GM23338 (cell line): ENCODE measurements at regions not wholly inside any gene's neighbourhood (a gene's known extent, or its start where the extent isn't known, plus 50 kb on each side); places are given as distances from the start of the nearest gene placed in this dataset.

Experiments
- ATAC-seq: fragments of 200-7000 bp; cut with Tn5 transposase; 3 replicates; pipeline ENCODE4 v1.9.1; 2020
- DNase-seq: peaks from one replicate; pipeline ENCODE4 v3.0.0-alpha.2; 2015; ENCODE audit warnings: low spot score
- H2AFZ ChIP-seq: fragments of 200-600 bp; sonication (generic); 2 replicates; pipeline ENCODE4 v1.8.0; 2016; ENCODE audit warnings: antibody characterized with exemption, mild to moderate bottlenecking, moderate library complexity
- H3F3A ChIP-seq: fragments of 200-600 bp; sonication (generic); replicated peaks from 2 replicates; pipeline ENCODE4 v1.8.0; 2017; ENCODE audit warnings: antibody characterized with exemption, mixed run types, low read depth
- H3K27ac ChIP-seq: fragments of 200-600 bp; sonication (generic); 2 replicates; pipeline ENCODE4 v1.6.1; 2016; ENCODE audit warnings: low read depth
- H3K27me3 ChIP-seq: fragments of 200-600 bp; sonication (generic); 2 replicates; pipeline ENCODE4 v1.8.0; 2016; ENCODE audit warnings: mild to moderate bottlenecking, mixed run types, moderate library complexity; ENCODE audit not compliant: insufficient read depth
- H3K36me3 ChIP-seq: fragments of 200-600 bp; sonication (generic); 2 replicates; pipeline ENCODE4 v1.8.0; 2016; ENCODE audit warnings: mild to moderate bottlenecking; ENCODE audit not compliant: insufficient read depth
- H3K4me1 ChIP-seq: fragments of 200-600 bp; sonication (generic); 2 replicates; pipeline ENCODE4 v1.8.0; 2016; ENCODE audit warnings: mild to moderate bottlenecking, moderate library complexity; ENCODE audit not compliant: insufficient read depth
- H3K4me2 ChIP-seq: fragments of 200-600 bp; sonication (generic); 2 replicates; pipeline ENCODE4 v1.7.1; 2017; ENCODE audit warnings: mixed run types
- H3K4me3 ChIP-seq: fragments of 200-600 bp; sonication (generic); 2 replicates; pipeline ENCODE4 v1.6.1; 2016; ENCODE audit warnings: mixed run types
- H3K79me2 ChIP-seq: fragments of 200-600 bp; sonication (generic); replicated peaks from 2 replicates; pipeline ENCODE4 v1.8.0; 2017; ENCODE audit warnings: mild to moderate bottlenecking; ENCODE audit not compliant: insufficient read depth
- H3K9me2 ChIP-seq: fragments of 200-600 bp; sonication (generic); 2 replicates; pipeline ENCODE4 v1.8.0; 2017; ENCODE audit not compliant: insufficient read depth
- H4K20me1 ChIP-seq: fragments of 200-600 bp; sonication (generic); replicated peaks from 2 replicates; pipeline ENCODE4 v1.8.0; 2017; ENCODE audit warnings: mild to moderate bottlenecking; ENCODE audit not compliant: insufficient read depth
- H3K27ac Mint-ChIP-seq: 2 replicates; pipeline ENCODE4 v1.8.0; 2020; ENCODE audit warnings: inconsistent platforms, mild to moderate bottlenecking, moderate library complexity, mixed read lengths
- H3K27me3 Mint-ChIP-seq: 3 replicates; pipeline ENCODE4 v1.8.0; 2022; ENCODE audit warnings: low read depth, mild to moderate bottlenecking, moderate library complexity, mixed read lengths, inconsistent platforms; ENCODE audit not compliant: insufficient read depth, poor library complexity
- H3K36me3 Mint-ChIP-seq: 3 replicates; pipeline ENCODE4 v1.8.0; 2021; ENCODE audit warnings: low read depth, mild to moderate bottlenecking, inconsistent platforms, moderate library complexity, mixed read lengths
- H3K4me1 Mint-ChIP-seq: 3 replicates; pipeline ENCODE4 v1.8.0; 2020; ENCODE audit warnings: mild to moderate bottlenecking, inconsistent platforms, mixed read lengths
- H3K4me3 Mint-ChIP-seq: 3 replicates; pipeline ENCODE4 v1.8.0; 2021; ENCODE audit warnings: moderate library complexity, mild to moderate bottlenecking, inconsistent platforms, mixed read lengths
- H3K9me3 Mint-ChIP-seq: 3 replicates; pipeline ENCODE4 v1.8.0; 2020; ENCODE audit warnings: moderate library complexity, mild to moderate bottlenecking, inconsistent platforms, mixed read lengths
- CREB1 ChIP-seq: fragments of 250-450 bp; sonication (Bioruptor Pico); IDR thresholded peaks from 2 replicates; pipeline ENCODE4 v1.5.0; 2020; ENCODE audit warnings: low read depth, mild to moderate bottlenecking, moderate library complexity
- EZH2 ChIP-seq: fragments of 200-600 bp; sonication (generic); IDR thresholded peaks from one replicate; pipeline ENCODE4 v1.8.0; 2017; ENCODE audit warnings: antibody characterized with exemption, mild to moderate bottlenecking, low read depth; ENCODE audit not compliant: unreplicated experiment
- EZH2phosphoT487 ChIP-seq: fragments of 200-600 bp; sonication (generic); IDR thresholded peaks from one replicate; pipeline ENCODE4 v1.8.1; 2018; ENCODE audit warnings: antibody characterized with exemption; ENCODE audit not compliant: unreplicated experiment
- JUNB ChIP-seq: IDR thresholded peaks from one replicate; pipeline ENCODE4 v1.6.1; 2016; ENCODE audit warnings: antibody characterized with exemption; ENCODE audit not compliant: unreplicated experiment
- NANOG ChIP-seq: IDR thresholded peaks from 2 replicates; pipeline ENCODE4 v1.6.1; 2016; ENCODE audit warnings: antibody characterized with exemption, borderline replicate concordance
- POLR2AphosphoS5 ChIP-seq: IDR thresholded peaks from 2 replicates; pipeline ENCODE4 v1.6.1; 2016; ENCODE audit warnings: antibody characterized with exemption, low read depth
- STAT1 ChIP-seq: IDR thresholded peaks from one replicate; pipeline ENCODE4 v1.6.1; 2016; ENCODE audit warnings: antibody characterized with exemption; ENCODE audit not compliant: unreplicated experiment
- ZNF114 ChIP-seq: fragments of 250-450 bp; sonication (Bioruptor Pico); IDR thresholded peaks from 2 replicates; pipeline ENCODE4 v1.5.0; 2020; ENCODE audit warnings: mild to moderate bottlenecking, moderate library complexity
- ZNF331 ChIP-seq: fragments of 250-450 bp; sonication (Bioruptor Pico); IDR thresholded peaks from 2 replicates; pipeline ENCODE4 v1.5.0; 2020; ENCODE audit warnings: low read depth, mild to moderate bottlenecking, moderate library complexity
- TF ChIP-seq, protein P1 (sequence below), 2 experiments: fragments of 200-600 bp in 1 of 2; sonication (generic) in 1 of 2; conservative IDR thresholded peaks; 2 replicates each; pipeline versions ENCODE4 v1.5.1 to v1.6.1; 2016 to 2017; ENCODE audit warnings: antibody characterized with exemption in 2 of 2, low read depth in 2 of 2, mild to moderate bottlenecking in 2 of 2, moderate library complexity in 1 of 2
- TF ChIP-seq, protein P2 (sequence below): fragments of 250-450 bp; sonication (Bioruptor Pico); IDR thresholded peaks from 2 replicates; pipeline ENCODE4 v1.5.0; 2020; ENCODE audit warnings: mild to moderate bottlenecking, moderate library complexity
- TF ChIP-seq, protein P3 (sequence below): IDR thresholded peaks from 2 replicates; pipeline ENCODE4 v1.6.1; 2016; ENCODE audit warnings: antibody characterized with exemption
- TF ChIP-seq, protein P4 (sequence below): IDR thresholded peaks from one replicate; pipeline ENCODE4 v1.6.1; 2018; ENCODE audit warnings: antibody characterized with exemption; ENCODE audit not compliant: unreplicated experiment

DNA sequence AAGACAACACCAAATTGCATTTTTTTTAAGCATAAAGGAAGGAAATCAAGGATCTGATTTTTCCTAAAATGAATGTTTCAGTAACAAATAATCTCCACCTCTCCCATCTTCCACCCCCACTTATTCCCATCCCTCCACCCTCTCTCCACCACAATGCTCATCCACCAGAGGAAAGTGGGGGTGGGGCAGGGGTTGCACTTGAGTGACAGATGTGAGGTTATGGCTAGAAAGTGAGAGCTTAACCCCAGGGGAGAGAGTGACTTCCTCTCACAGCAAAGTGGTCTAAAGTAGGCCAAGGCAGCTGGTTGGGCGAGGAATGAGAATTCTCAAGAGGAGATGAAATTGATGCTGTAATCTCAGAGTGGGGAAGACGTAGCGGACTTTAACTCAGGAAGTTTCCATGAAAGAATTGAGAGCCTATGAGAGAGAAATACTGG lies 104.7 kb downstream of the HNRNPLL start:
- DNase-seq (no peak), ATAC-seq (peak; percentile 21; the same call in 2 of the 3 replicates)
- no peak overlapping the region for H3K27ac ChIP-seq
- no peaks in the 10 kb centered on the region for H3F3A ChIP-seq
- H3K79me2 ChIP-seq: no peaks in the 10 kb centered on the region
- H3K4me2 ChIP-seq: no peak overlapping the region
- H3K4me1 Mint-ChIP-seq: peaks cover 21% of the 10 kb centered on the region
- H3K4me3 ChIP-seq: no peak overlapping the region
- H3K9me3 Mint-ChIP-seq: peaks cover 17% of the 10 kb centered on the region
- no peaks in the 10 kb centered on the region for H3K36me3 ChIP-seq
- no peaks in the 10 kb centered on the region for H3K9me2 ChIP-seq
- H3K4me3 Mint-ChIP-seq: no peak overlapping the region
- no peak overlapping the region for H3K27ac Mint-ChIP-seq
- peak overlapping the region; percentile 38; the same call in 1 of the 2 replicates for H2AFZ ChIP-seq
- H3K4me1 ChIP-seq: peaks cover 7% of the 10 kb centered on the region
- H4K20me1 ChIP-seq: no peaks in the 10 kb centered on the region
- H3K27me3 Mint-ChIP-seq: peaks cover 13% of the 10 kb centered on the region
- H3K27me3 ChIP-seq: no peaks in the 10 kb centered on the region
- TF ChIP-seq STAT1: no peak
- TF ChIP-seq, protein P1, sequence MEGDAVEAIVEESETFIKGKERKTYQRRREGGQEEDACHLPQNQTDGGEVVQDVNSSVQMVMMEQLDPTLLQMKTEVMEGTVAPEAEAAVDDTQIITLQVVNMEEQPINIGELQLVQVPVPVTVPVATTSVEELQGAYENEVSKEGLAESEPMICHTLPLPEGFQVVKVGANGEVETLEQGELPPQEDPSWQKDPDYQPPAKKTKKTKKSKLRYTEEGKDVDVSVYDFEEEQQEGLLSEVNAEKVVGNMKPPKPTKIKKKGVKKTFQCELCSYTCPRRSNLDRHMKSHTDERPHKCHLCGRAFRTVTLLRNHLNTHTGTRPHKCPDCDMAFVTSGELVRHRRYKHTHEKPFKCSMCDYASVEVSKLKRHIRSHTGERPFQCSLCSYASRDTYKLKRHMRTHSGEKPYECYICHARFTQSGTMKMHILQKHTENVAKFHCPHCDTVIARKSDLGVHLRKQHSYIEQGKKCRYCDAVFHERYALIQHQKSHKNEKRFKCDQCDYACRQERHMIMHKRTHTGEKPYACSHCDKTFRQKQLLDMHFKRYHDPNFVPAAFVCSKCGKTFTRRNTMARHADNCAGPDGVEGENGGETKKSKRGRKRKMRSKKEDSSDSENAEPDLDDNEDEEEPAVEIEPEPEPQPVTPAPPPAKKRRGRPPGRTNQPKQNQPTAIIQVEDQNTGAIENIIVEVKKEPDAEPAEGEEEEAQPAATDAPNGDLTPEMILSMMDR (conservative IDR thresholded peaks at IDR 0.05; ENCODE audit: low read depth in 2 of 2): no peak
- no peak for TF ChIP-seq NANOG
- TF ChIP-seq JUNB: no peak
- TF ChIP-seq EZH2: no peak
- TF ChIP-seq POLR2AphosphoS5: no peak
- TF ChIP-seq, protein P2, sequence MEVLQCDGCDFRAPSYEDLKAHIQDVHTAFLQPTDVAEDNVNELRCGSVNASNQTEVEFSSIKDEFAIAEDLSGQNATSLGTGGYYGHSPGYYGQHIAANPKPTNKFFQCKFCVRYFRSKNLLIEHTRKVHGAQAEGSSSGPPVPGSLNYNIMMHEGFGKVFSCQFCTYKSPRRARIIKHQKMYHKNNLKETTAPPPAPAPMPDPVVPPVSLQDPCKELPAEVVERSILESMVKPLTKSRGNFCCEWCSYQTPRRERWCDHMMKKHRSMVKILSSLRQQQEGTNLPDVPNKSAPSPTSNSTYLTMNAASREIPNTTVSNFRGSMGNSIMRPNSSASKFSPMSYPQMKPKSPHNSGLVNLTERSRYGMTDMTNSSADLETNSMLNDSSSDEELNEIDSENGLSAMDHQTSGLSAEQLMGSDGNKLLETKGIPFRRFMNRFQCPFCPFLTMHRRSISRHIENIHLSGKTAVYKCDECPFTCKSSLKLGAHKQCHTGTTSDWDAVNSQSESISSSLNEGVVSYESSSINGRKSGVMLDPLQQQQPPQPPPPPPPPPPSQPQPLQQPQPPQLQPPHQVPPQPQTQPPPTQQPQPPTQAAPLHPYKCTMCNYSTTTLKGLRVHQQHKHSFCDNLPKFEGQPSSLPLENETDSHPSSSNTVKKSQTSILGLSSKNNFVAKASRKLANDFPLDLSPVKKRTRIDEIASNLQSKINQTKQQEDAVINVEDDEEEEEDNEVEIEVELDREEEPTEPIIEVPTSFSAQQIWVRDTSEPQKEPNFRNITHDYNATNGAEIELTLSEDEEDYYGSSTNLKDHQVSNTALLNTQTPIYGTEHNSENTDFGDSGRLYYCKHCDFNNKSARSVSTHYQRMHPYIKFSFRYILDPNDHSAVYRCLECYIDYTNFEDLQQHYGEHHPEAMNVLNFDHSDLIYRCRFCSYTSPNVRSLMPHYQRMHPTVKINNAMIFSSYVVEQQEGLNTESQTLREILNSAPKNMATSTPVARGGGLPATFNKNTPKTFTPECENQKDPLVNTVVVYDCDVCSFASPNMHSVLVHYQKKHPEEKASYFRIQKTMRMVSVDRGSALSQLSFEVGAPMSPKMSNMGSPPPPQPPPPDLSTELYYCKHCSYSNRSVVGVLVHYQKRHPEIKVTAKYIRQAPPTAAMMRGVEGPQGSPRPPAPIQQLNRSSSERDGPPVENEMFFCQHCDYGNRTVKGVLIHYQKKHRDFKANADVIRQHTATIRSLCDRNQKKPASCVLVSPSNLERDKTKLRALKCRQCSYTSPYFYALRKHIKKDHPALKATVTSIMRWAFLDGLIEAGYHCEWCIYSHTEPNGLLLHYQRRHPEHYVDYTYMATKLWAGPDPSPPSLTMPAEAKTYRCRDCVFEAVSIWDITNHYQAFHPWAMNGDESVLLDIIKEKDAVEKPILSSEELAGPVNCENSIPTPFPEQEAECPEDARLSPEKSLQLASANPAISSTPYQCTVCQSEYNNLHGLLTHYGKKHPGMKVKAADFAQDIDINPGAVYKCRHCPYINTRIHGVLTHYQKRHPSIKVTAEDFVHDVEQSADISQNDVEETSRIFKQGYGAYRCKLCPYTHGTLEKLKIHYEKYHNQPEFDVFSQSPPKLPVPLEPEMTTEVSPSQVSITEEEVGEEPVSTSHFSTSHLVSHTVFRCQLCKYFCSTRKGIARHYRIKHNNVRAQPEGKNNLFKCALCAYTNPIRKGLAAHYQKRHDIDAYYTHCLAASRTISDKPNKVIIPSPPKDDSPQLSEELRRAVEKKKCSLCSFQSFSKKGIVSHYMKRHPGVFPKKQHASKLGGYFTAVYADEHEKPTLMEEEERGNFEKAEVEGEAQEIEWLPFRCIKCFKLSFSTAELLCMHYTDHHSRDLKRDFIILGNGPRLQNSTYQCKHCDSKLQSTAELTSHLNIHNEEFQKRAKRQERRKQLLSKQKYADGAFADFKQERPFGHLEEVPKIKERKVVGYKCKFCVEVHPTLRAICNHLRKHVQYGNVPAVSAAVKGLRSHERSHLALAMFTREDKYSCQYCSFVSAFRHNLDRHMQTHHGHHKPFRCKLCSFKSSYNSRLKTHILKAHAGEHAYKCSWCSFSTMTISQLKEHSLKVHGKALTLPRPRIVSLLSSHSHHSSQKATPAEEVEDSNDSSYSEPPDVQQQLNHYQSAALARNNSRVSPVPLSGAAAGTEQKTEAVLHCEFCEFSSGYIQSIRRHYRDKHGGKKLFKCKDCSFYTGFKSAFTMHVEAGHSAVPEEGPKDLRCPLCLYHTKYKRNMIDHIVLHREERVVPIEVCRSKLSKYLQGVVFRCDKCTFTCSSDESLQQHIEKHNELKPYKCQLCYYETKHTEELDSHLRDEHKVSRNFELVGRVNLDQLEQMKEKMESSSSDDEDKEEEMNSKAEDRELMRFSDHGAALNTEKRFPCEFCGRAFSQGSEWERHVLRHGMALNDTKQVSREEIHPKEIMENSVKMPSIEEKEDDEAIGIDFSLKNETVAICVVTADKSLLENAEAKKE (CRISPR knock-in tag): no peak
- TF ChIP-seq ZNF114 (CRISPR knock-in tag): no peak
- TF ChIP-seq ZNF331 (CRISPR knock-in tag): no peak
- TF ChIP-seq, protein P3, sequence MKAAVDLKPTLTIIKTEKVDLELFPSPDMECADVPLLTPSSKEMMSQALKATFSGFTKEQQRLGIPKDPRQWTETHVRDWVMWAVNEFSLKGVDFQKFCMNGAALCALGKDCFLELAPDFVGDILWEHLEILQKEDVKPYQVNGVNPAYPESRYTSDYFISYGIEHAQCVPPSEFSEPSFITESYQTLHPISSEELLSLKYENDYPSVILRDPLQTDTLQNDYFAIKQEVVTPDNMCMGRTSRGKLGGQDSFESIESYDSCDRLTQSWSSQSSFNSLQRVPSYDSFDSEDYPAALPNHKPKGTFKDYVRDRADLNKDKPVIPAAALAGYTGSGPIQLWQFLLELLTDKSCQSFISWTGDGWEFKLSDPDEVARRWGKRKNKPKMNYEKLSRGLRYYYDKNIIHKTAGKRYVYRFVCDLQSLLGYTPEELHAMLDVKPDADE: no peak
- TF ChIP-seq EZH2phosphoT487: no peak
- no peak for TF ChIP-seq CREB1 (CRISPR knock-in tag)
- TF ChIP-seq, protein P4, sequence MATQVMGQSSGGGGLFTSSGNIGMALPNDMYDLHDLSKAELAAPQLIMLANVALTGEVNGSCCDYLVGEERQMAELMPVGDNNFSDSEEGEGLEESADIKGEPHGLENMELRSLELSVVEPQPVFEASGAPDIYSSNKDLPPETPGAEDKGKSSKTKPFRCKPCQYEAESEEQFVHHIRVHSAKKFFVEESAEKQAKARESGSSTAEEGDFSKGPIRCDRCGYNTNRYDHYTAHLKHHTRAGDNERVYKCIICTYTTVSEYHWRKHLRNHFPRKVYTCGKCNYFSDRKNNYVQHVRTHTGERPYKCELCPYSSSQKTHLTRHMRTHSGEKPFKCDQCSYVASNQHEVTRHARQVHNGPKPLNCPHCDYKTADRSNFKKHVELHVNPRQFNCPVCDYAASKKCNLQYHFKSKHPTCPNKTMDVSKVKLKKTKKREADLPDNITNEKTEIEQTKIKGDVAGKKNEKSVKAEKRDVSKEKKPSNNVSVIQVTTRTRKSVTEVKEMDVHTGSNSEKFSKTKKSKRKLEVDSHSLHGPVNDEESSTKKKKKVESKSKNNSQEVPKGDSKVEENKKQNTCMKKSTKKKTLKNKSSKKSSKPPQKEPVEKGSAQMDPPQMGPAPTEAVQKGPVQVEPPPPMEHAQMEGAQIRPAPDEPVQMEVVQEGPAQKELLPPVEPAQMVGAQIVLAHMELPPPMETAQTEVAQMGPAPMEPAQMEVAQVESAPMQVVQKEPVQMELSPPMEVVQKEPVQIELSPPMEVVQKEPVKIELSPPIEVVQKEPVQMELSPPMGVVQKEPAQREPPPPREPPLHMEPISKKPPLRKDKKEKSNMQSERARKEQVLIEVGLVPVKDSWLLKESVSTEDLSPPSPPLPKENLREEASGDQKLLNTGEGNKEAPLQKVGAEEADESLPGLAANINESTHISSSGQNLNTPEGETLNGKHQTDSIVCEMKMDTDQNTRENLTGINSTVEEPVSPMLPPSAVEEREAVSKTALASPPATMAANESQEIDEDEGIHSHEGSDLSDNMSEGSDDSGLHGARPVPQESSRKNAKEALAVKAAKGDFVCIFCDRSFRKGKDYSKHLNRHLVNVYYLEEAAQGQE: no peak
- H3K36me3 Mint-ChIP-seq: peaks cover 7% of the 10 kb centered on the region
